Trophoblast cell (in vitro differentiated cells and primary cell): ENCODE measurements at regions not wholly inside any gene's neighbourhood (a gene's known extent, or its start where the extent isn't known, plus 50 kb on each side); places are given as distances from the start of the nearest gene placed in this dataset.

Experiments used
- DNase-seq, 2 donors: peaks; one replicate each; pipeline ENCODE4 v3.0.0-alpha.2; 2016
- H2AFZ ChIP-seq: 2 replicates; pipeline ENCODE4 v1.6.1; 2013; ENCODE audit warnings: low read length, moderate library complexity, mild to moderate bottlenecking; ENCODE audit not compliant: insufficient read depth, poor library complexity
- H2AK5ac ChIP-seq: 2 replicates; pipeline ENCODE4 v1.6.1; 2013; ENCODE audit warnings: mild to moderate bottlenecking, low read length
- H2BK120ac ChIP-seq: 2 replicates; pipeline ENCODE4 v1.6.1; 2013; ENCODE audit warnings: low read length, mild to moderate bottlenecking, moderate library complexity; ENCODE audit not compliant: insufficient read depth, poor library complexity
- H2BK12ac ChIP-seq: 2 replicates; pipeline ENCODE4 v1.6.1; 2013; ENCODE audit warnings: mild to moderate bottlenecking, low read length, moderate library complexity
- H2BK5ac ChIP-seq: 2 replicates; pipeline ENCODE4 v1.6.1; 2013; ENCODE audit warnings: low read length, low read depth, moderate library complexity, mild to moderate bottlenecking; ENCODE audit not compliant: poor library complexity
- H3K14ac ChIP-seq: 2 replicates; pipeline ENCODE4 v1.6.1; 2013; ENCODE audit warnings: mild to moderate bottlenecking, low read length
- H3K18ac ChIP-seq: 2 replicates; pipeline ENCODE4 v1.6.1; 2013; ENCODE audit warnings: mild to moderate bottlenecking, low read length
- H3K23ac ChIP-seq: 2 replicates; pipeline ENCODE4 v1.6.1; 2013; ENCODE audit warnings: low read length
- H3K27ac ChIP-seq: 2 replicates; pipeline ENCODE4 v1.5.1; 2013; ENCODE audit warnings: low read depth, mild to moderate bottlenecking, inconsistent platforms, low read length, moderate library complexity
- H3K27me3 ChIP-seq: 2 replicates; pipeline ENCODE4 v1.6.1; 2013; ENCODE audit warnings: inconsistent platforms, mild to moderate bottlenecking, low read length, moderate library complexity; ENCODE audit not compliant: insufficient read depth
- H3K36me3 ChIP-seq, 2 experiments: 1 replicate in 1 of 2; 2 replicates in 1 of 2; pipeline ENCODE4 v1.6.1; 2013; ENCODE audit warnings: low read length in 2 of 2, mild to moderate bottlenecking in 2 of 2, moderate library complexity in 1 of 2; ENCODE audit not compliant: insufficient read depth in 2 of 2, control insufficient read depth in 1 of 2
- H3K4ac ChIP-seq: 2 replicates; pipeline ENCODE4 v1.6.1; 2013; ENCODE audit warnings: low read depth, mild to moderate bottlenecking, low read length, moderate library complexity
- H3K4me1 ChIP-seq, 2 experiments: 1 replicate in 1 of 2; 2 replicates in 1 of 2; pipeline ENCODE4 v1.6.1; 2013; ENCODE audit warnings: low read length in 2 of 2, mild to moderate bottlenecking in 2 of 2, moderate library complexity in 1 of 2; ENCODE audit not compliant: insufficient read depth in 2 of 2, control insufficient read depth in 1 of 2
- H3K4me2 ChIP-seq: 2 replicates; pipeline ENCODE4 v1.6.1; 2013; ENCODE audit warnings: inconsistent platforms, mild to moderate bottlenecking, low read length, moderate library complexity
- H3K4me3 ChIP-seq: 2 replicates; pipeline ENCODE4 v1.5.1; 2013; ENCODE audit warnings: mild to moderate bottlenecking, low read depth, low read length, inconsistent platforms
- H3K79me1 ChIP-seq: one replicate; pipeline ENCODE4 v1.6.1; 2013; ENCODE audit warnings: low read length
- H3K79me2 ChIP-seq: 2 replicates; pipeline ENCODE4 v1.6.1; 2013; ENCODE audit warnings: low read length, mild to moderate bottlenecking; ENCODE audit not compliant: control insufficient read depth, insufficient read depth, poor library complexity
- H3K9ac ChIP-seq: 2 replicates; pipeline ENCODE4 v1.6.1; 2013; ENCODE audit warnings: mild to moderate bottlenecking, low read length
- H3K9me3 ChIP-seq: 2 replicates; pipeline ENCODE4 v1.6.1; 2013; ENCODE audit warnings: low read depth, mild to moderate bottlenecking, control low read depth, inconsistent platforms, low read length; ENCODE audit not compliant: insufficient read depth
- H4K12ac ChIP-seq: 2 replicates; pipeline ENCODE4 v1.6.1; 2013; ENCODE audit warnings: low read depth, mild to moderate bottlenecking, low read length, moderate library complexity
- H4K8ac ChIP-seq: 2 replicates; pipeline ENCODE4 v1.6.1; 2013; ENCODE audit warnings: low read depth, mild to moderate bottlenecking, low read length, moderate library complexity
- H4K91ac ChIP-seq: one replicate; pipeline ENCODE4 v1.6.1; 2013; ENCODE audit warnings: low read depth, mild to moderate bottlenecking, low read length, moderate library complexity
- WGBS: extraction: QIAGEN DNeasy Blood & Tissue Kit; methylation state at CpG from one replicate; pipeline ENCODE4 v1.1.7; 2013; ENCODE audit warnings: missing lambda C conversion rate; ENCODE audit not compliant: insufficient read length, insufficient coverage; ENCODE audit errors: extremely low coverage; 5-methylcytosine and 5-hydroxymethylcytosine counted together

- Histone ChIP-seq H3K27me3 (no peaks in the 10 kb centered on the region), H3K4ac (no peak overlapping the region), H2AFZ (no peak overlapping the region), H4K8ac (no peak overlapping the region), H3K9ac (no peak overlapping the region), H3K14ac (no peak overlapping the region), H2BK5ac (no peak overlapping the region), H2BK120ac (no peak overlapping the region), H3K9me3 (no peaks in the 10 kb centered on the region), H3K27ac (no peak overlapping the region), H3K23ac (no peak overlapping the region), H3K4me1 (no peaks in the 10 kb centered on the region), H4K91ac (no peak overlapping the region), H3K79me1 (no peaks in the 10 kb centered on the region), H3K79me2 (no peaks in the 10 kb centered on the region), H3K36me3 (no peaks in the 10 kb centered on the region), H4K12ac (no peak overlapping the region), H2AK5ac (no peak overlapping the region), H2BK12ac (no peak overlapping the region), H3K4me2 (no peak overlapping the region), H3K4me3 (no peak overlapping the region), H3K18ac (no peak overlapping the region)
- no peak for DNase-seq
Observed at GRCh38 chr14:87800216-87800615, 192.8 kb downstream of the GALC start.

- H3K27ac ChIP-seq: no peak overlapping the region
- no peak overlapping the region for H3K14ac ChIP-seq
- H3K36me3 ChIP-seq: no peaks in the 10 kb centered on the region
- no peaks in the 10 kb centered on the region for H3K27me3 ChIP-seq
- H3K4me1 ChIP-seq: no peaks in the 10 kb centered on the region
- no peak overlapping the region for H3K23ac ChIP-seq
- H4K91ac ChIP-seq: no peak overlapping the region
- H3K9ac ChIP-seq: no peak overlapping the region
- H2BK120ac ChIP-seq: no peak overlapping the region
- H3K4me3 ChIP-seq: no peak overlapping the region
- no peak overlapping the region for H2AFZ ChIP-seq
- no peaks in the 10 kb centered on the region for H3K79me2 ChIP-seq
- H3K4ac ChIP-seq: no peak overlapping the region
- WGBS: no CpG with 5 or more reads among the region's 3 CpGs
- H2AK5ac ChIP-seq: no peak overlapping the region
- no peak for DNase-seq
- no peak overlapping the region for H4K12ac ChIP-seq
- no peaks in the 10 kb centered on the region for H3K79me1 ChIP-seq
- no peak overlapping the region for H2BK5ac ChIP-seq
- no peak overlapping the region for H3K18ac ChIP-seq
- H4K8ac ChIP-seq: no peak overlapping the region
- H3K4me2 ChIP-seq: no peak overlapping the region
- H3K9me3 ChIP-seq: no peaks in the 10 kb centered on the region
- H2BK12ac ChIP-seq: no peak overlapping the region
Observed at GRCh38 chr14:87799400-87799799, 193.6 kb downstream of the GALC start.

- no peak overlapping the region for H3K9ac ChIP-seq
- H4K91ac ChIP-seq: no peak overlapping the region
- H3K4ac ChIP-seq: no peak overlapping the region
- H3K36me3 ChIP-seq: no peaks in the 10 kb centered on the region
- H3K79me2 ChIP-seq: no peaks in the 10 kb centered on the region
- no peak overlapping the region for H2BK120ac ChIP-seq
- no peak overlapping the region for H2AK5ac ChIP-seq
- no peaks in the 10 kb centered on the region for H3K4me1 ChIP-seq
- H3K4me2 ChIP-seq: no peak overlapping the region
- H2AFZ ChIP-seq: no peak overlapping the region
- no peak for DNase-seq
- no peaks in the 10 kb centered on the region for H3K27me3 ChIP-seq
- H2BK12ac ChIP-seq: no peak overlapping the region
- no peaks in the 10 kb centered on the region for H3K79me1 ChIP-seq
- H2BK5ac ChIP-seq: no peak overlapping the region
- H3K18ac ChIP-seq: no peak overlapping the region
- H4K8ac ChIP-seq: no peak overlapping the region
- H3K4me3 ChIP-seq: no peak overlapping the region
- H3K9me3 ChIP-seq: no peaks in the 10 kb centered on the region
- WGBS: no CpG with 5 or more reads among the region's 7 CpGs
- no peak overlapping the region for H4K12ac ChIP-seq
- no peak overlapping the region for H3K14ac ChIP-seq
- H3K23ac ChIP-seq: no peak overlapping the region
- no peak overlapping the region for H3K27ac ChIP-seq
Observed at GRCh38 chr14:87797001-87797400, 196.0 kb downstream of the GALC start.

GRCh38 chr14:87794561-87794960 is 198.4 kb downstream of the GALC start:
- Histone ChIP-seq H2AFZ (no peak overlapping the region), H2BK120ac (no peak overlapping the region), H3K4ac (no peak overlapping the region), H3K4me1 (no peaks in the 10 kb centered on the region), H2BK5ac (no peak overlapping the region), H3K4me3 (no peak overlapping the region), H3K36me3 (no peaks in the 10 kb centered on the region), H4K8ac (no peak overlapping the region), H4K12ac (no peak overlapping the region), H3K23ac (no peak overlapping the region), H4K91ac (no peak overlapping the region), H3K79me2 (no peaks in the 10 kb centered on the region), H3K18ac (no peak overlapping the region), H3K27me3 (peaks cover 2% of the 10 kb centered on the region), H3K4me2 (no peak overlapping the region), H3K9me3 (no peaks in the 10 kb centered on the region), H2BK12ac (no peak overlapping the region), H3K79me1 (no peaks in the 10 kb centered on the region), H3K14ac (no peak overlapping the region), H3K9ac (no peak overlapping the region), H3K27ac (no peak overlapping the region), H2AK5ac (no peak overlapping the region)
- WGBS: no CpG with 5 or more reads among the region's 2 CpGs
- DNase-seq: no peak
